Ishikawa (cell line): ENCODE measurements at regions not wholly inside any gene's neighbourhood (a gene's known extent, or its start where the extent isn't known, plus 50 kb on each side); places are given as distances from the start of the nearest gene placed in this dataset.

Experiments
- CEBPB ChIP-seq: IDR thresholded peaks from 2 replicates; pipeline ENCODE4 v1.6.1; 2012
- CREB1 ChIP-seq: IDR thresholded peaks from 2 replicates; pipeline ENCODE4 v1.6.1; 2012; ENCODE audit warnings: low read depth
- EGR1 ChIP-seq: IDR thresholded peaks from 2 replicates; pipeline ENCODE4 v1.6.1; 2012
- EP300 ChIP-seq: IDR thresholded peaks from 2 replicates; pipeline ENCODE4 v1.6.1; 2012; ENCODE audit warnings: borderline replicate concordance
- FOXM1 ChIP-seq: IDR thresholded peaks from 2 replicates; pipeline ENCODE4 v1.6.1; 2012; ENCODE audit warnings: low read depth, borderline replicate concordance
- NFIC ChIP-seq: IDR thresholded peaks from 2 replicates; pipeline ENCODE4 v1.6.1; 2012
- RAD21 ChIP-seq: IDR thresholded peaks from 2 replicates; pipeline ENCODE4 v1.6.1; 2012; ENCODE audit warnings: low read depth
- TAF1 ChIP-seq: IDR thresholded peaks from 2 replicates; pipeline ENCODE4 v1.6.1; 2012; ENCODE audit warnings: low read depth, mild to moderate bottlenecking
- TCF12 ChIP-seq: IDR thresholded peaks from 2 replicates; pipeline ENCODE4 v1.6.1; 2012; ENCODE audit warnings: low read depth
- YY1 ChIP-seq: IDR thresholded peaks from 2 replicates; pipeline ENCODE4 v1.6.1; 2012; ENCODE audit warnings: low read depth
- TF ChIP-seq, protein P1 (sequence below): IDR thresholded peaks from 2 replicates; pipeline ENCODE4 v1.6.1; 2012; ENCODE audit warnings: low read depth, mild to moderate bottlenecking

DNA sequence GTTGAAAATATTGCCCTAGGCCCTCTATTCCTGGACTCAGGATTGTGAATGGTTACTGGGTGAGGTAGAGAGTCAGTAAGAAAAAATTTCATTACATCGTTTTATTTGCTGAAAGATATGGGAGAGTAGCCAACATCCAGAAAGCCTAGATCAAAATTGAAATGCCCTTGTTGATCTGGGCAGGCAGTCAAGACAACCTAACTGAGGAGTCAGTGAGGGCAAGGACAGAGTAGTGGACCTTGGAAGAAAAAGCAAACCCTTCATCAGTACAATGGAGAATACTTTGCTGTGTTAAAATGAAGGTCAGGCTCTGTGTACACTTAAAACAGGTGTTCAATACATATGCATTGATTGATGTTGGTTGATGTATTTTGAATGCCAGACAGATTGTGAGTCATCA lies 576.7 kb downstream of the OLFM4 start:
- no peak for TF ChIP-seq YY1
- no peak for TF ChIP-seq TAF1
- no peak for TF ChIP-seq CEBPB
- TF ChIP-seq, protein P1, sequence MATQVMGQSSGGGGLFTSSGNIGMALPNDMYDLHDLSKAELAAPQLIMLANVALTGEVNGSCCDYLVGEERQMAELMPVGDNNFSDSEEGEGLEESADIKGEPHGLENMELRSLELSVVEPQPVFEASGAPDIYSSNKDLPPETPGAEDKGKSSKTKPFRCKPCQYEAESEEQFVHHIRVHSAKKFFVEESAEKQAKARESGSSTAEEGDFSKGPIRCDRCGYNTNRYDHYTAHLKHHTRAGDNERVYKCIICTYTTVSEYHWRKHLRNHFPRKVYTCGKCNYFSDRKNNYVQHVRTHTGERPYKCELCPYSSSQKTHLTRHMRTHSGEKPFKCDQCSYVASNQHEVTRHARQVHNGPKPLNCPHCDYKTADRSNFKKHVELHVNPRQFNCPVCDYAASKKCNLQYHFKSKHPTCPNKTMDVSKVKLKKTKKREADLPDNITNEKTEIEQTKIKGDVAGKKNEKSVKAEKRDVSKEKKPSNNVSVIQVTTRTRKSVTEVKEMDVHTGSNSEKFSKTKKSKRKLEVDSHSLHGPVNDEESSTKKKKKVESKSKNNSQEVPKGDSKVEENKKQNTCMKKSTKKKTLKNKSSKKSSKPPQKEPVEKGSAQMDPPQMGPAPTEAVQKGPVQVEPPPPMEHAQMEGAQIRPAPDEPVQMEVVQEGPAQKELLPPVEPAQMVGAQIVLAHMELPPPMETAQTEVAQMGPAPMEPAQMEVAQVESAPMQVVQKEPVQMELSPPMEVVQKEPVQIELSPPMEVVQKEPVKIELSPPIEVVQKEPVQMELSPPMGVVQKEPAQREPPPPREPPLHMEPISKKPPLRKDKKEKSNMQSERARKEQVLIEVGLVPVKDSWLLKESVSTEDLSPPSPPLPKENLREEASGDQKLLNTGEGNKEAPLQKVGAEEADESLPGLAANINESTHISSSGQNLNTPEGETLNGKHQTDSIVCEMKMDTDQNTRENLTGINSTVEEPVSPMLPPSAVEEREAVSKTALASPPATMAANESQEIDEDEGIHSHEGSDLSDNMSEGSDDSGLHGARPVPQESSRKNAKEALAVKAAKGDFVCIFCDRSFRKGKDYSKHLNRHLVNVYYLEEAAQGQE = no peak
- TF ChIP-seq EP300 = no peak
- TF ChIP-seq EGR1 = no peak
- TF ChIP-seq FOXM1 = no peak
- TF ChIP-seq RAD21 = no peak
- no peak for TF ChIP-seq TCF12
- no peak for TF ChIP-seq CREB1
- TF ChIP-seq NFIC = no peak
